ENCODE measurements at regions not wholly inside any gene's neighbourhood (a gene's known extent, or its start where the extent isn't known, plus 50 kb on each side); places are given as distances from the start of the nearest gene placed in this dataset.

DNA sequence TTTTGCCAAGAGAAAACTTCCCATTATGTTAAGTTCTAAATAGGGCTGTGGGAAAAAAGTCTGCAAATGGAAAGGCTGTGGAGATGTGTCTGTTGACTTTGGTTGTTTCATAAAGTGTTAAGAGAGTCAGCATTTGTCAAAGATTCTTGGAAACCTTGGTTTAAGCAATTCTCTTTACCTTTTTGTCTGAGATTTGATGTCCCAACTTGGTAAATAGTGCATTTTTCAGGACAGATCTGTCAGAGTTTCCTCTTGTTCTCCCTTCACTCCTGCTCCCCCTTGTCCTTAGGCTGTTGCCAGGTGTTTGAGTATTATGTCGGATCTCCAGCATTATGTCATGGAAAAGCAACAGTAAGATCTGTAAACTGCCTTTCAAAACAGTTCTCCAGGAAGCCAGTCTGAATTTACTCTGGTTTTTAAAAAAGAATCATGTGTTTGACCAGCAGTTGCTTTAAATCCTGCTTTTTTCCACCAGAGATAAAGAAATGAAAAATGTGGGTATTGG lies 79.1 kb upstream of the ADAMTSL1 start:
- WGBS, 2 donors = 65 to 66% methylated on average over 1 of the region's 1 CpG
- no peak for TF ChIP-seq POLR2A (IDR thresholded peaks at IDR 0.05)
- TF ChIP-seq, protein P1, sequence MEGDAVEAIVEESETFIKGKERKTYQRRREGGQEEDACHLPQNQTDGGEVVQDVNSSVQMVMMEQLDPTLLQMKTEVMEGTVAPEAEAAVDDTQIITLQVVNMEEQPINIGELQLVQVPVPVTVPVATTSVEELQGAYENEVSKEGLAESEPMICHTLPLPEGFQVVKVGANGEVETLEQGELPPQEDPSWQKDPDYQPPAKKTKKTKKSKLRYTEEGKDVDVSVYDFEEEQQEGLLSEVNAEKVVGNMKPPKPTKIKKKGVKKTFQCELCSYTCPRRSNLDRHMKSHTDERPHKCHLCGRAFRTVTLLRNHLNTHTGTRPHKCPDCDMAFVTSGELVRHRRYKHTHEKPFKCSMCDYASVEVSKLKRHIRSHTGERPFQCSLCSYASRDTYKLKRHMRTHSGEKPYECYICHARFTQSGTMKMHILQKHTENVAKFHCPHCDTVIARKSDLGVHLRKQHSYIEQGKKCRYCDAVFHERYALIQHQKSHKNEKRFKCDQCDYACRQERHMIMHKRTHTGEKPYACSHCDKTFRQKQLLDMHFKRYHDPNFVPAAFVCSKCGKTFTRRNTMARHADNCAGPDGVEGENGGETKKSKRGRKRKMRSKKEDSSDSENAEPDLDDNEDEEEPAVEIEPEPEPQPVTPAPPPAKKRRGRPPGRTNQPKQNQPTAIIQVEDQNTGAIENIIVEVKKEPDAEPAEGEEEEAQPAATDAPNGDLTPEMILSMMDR (IDR thresholded peaks at IDR 0.05) = no peak
- no peak for TF ChIP-seq EP300 (IDR thresholded peaks at IDR 0.05)
- peak overlapping the region in 2 of 4 donors; percentile 73 to 74 for H3K27ac ChIP-seq

DNA sequence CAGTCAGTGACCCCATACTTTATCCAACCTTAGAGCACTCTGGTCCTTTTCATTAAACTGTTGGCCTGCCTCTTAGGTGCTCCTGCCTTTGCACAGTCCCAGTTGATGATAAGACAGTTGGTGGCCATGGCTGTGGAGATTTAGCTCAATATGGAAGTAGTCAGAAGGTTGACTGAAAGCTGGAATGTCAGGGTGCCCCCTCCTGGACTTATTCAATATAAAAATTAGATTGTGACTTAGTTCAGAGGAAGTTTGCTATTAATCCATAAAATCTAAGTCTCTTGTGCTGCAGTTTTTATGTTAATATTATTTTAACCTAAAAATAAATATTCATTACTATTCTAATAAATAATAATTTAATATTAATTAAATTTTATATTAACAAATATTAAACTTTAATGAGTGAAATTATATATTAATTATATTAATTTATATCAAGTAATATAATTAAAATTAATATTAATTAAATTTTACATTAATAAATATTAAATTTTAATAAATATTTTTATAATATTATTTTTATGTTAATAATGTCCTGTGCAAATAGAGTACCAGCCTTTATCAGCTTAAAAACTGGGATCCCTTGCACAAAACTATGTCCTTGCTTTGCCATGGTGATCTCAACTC lies 77.7 kb upstream of the ADAMTSL1 start:
- H3K27me3 ChIP-seq = no peaks in the 10 kb centered on the region
- H3K9me3 ChIP-seq = no peaks in the 10 kb centered on the region
- no peak overlapping the region for H3K4me3 ChIP-seq
- TF ChIP-seq, protein P1 (IDR thresholded peaks at IDR 0.05) = no peak
- no peak for TF ChIP-seq POLR2A (IDR thresholded peaks at IDR 0.05)
- no peak for TF ChIP-seq EP300 (IDR thresholded peaks at IDR 0.05)
- no peak overlapping the region for H3K27ac ChIP-seq
- H3K36me3 ChIP-seq = no peaks in the 10 kb centered on the region
- no peak for DNase-seq (ENCODE audit: low spot score in 2 of 2)
- peaks cover 0 to 13% (median 10%) of the 10 kb centered on the region in 4 donors for H3K4me1 ChIP-seq

More for the DNA sequence above, 79.1 kb upstream of the ADAMTSL1 start:
- peaks cover 0 to 15% (median 11%) of the 10 kb centered on the region in 4 donors for H3K4me1 ChIP-seq
- no peak overlapping the region for H3K4me3 ChIP-seq
- H3K36me3 ChIP-seq = no peaks in the 10 kb centered on the region
- DNase-seq (ENCODE audit: low spot score in 2 of 2) = no peak
- H3K27me3 ChIP-seq = no peaks in the 10 kb centered on the region
- no peaks in the 10 kb centered on the region for H3K9me3 ChIP-seq

DNA sequence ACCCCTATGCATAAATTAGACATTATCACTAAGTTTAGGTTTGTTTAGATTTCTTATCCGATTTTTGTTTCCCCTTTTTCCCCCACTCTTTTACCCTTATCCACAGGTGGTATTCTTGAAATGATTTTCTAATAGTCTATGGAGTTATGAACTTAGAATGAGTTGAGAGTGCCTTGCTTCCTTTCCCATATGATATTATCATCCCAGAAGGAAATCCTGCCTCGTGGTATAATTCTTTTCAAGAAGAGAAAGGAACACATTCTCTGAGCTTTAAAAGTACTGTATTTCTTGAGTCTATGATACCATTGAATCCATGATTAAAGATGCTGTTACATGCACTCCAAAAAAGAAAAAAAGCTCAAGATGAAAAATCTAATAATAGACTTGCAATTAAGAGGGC lies 76.9 kb upstream of the ADAMTSL1 start:
- no peak overlapping the region for H3K4me3 ChIP-seq
- no peak overlapping the region for H3K27ac ChIP-seq
- H3K36me3 ChIP-seq = no peaks in the 10 kb centered on the region
- H3K27me3 ChIP-seq = no peaks in the 10 kb centered on the region
- H3K4me1 ChIP-seq = peaks cover 0 to 13% (median 10%) of the 10 kb centered on the region in 4 donors
- no peak for TF ChIP-seq EP300 (IDR thresholded peaks at IDR 0.05)
- no peak for TF ChIP-seq POLR2A (IDR thresholded peaks at IDR 0.05)
- TF ChIP-seq, protein P1 (IDR thresholded peaks at IDR 0.05) = no peak
- WGBS, 2 donors = 63 to 66% methylated on average over 2 of the region's 2 CpGs
- no peak for DNase-seq (ENCODE audit: low spot score in 2 of 2)
- no peaks in the 10 kb centered on the region for H3K9me3 ChIP-seq

DNA sequence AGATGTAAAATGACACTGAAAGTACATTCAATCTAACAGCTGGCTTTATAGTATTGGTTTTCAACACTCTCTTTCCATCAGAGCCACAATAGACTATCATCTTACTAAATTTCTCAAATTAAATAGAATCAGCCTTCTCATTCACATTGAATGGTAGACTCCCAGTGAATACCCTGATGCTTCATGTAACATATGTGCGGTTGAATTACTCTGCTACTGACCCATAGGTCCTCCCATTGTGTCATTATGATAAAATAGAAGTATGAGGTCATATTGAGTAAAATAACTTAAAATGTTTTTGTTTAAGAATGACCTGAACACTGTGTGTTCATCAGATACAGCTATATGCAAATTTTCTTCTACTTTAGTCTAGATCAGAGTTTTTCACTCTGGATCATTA lies 75.9 kb upstream of the ADAMTSL1 start:
- Histone ChIP-seq H3K4me3 (no peak overlapping the region), H3K9me3 (no peaks in the 10 kb centered on the region), H3K27me3 (no peaks in the 10 kb centered on the region), H3K36me3 (no peaks in the 10 kb centered on the region), H3K4me1 (peaks cover 0 to 13% (median 8%) of the 10 kb centered on the region in 4 donors), H3K27ac (no peak overlapping the region)
- no peak for DNase-seq (ENCODE audit: low spot score in 2 of 2)
- TF ChIP-seq EP300 (IDR thresholded peaks at IDR 0.05) (no peak), POLR2A (IDR thresholded peaks at IDR 0.05) (no peak)
- TF ChIP-seq, protein P1 (IDR thresholded peaks at IDR 0.05) = no peak
- 93 to 95% methylated on average over 1 of the region's 1 CpG for WGBS, 2 donors

DNA sequence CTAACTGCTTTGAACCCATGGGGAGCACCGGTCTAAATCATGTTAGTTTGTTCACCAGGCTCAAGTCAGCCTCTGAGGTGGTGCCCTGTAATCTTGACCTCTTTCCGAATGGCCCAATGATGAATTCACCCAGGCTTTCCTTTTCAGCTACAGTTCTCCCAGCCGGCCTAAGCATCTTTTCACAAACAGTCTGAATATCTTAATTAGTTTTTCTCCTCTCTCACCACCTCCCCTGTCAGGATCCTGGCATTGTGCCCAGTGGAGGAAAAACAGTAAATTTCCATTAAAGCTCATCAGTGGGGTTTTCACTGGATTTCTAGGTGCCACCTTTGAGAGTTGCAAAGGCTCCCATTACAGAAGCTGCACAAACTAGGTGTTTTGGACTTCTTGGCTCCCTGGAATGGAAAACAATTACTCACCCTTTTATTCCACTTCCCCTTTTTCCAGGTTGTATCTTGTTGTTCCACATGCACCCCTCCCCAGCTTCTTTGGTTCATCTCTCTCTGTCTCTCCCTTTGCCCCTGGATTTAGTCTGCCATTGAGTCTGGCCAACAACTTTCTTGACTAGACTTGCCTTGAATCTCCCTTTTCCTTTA lies 69.4 kb upstream of the ADAMTSL1 start:
- no peak overlapping the region for H3K27ac ChIP-seq
- H3K4me1 ChIP-seq = no peaks in the 10 kb centered on the region
- no peak for DNase-seq (ENCODE audit: low spot score in 2 of 2)
- H3K4me3 ChIP-seq = no peak overlapping the region
- TF ChIP-seq, protein P1 (IDR thresholded peaks at IDR 0.05) = no peak
- no peak for TF ChIP-seq POLR2A (IDR thresholded peaks at IDR 0.05)
- TF ChIP-seq EP300 (IDR thresholded peaks at IDR 0.05) = no peak
- 58 to 72% methylated on average over 3 of the region's 3 CpGs for WGBS, 2 donors
- no peaks in the 10 kb centered on the region for H3K27me3 ChIP-seq
- H3K9me3 ChIP-seq = no peaks in the 10 kb centered on the region
- H3K36me3 ChIP-seq = no peaks in the 10 kb centered on the region

Measured in tibial nerve (tissue), 4 donors.